ENCODE measurements at regions not wholly inside any gene's neighbourhood (a gene's known extent, or its start where the extent isn't known, plus 50 kb on each side); places are given as distances from the start of the nearest gene placed in this dataset.

- H3K9me3 Mint-ChIP-seq, result peaks cover 9% of the 10 kb centered on the region
- DNase-seq (no peak), ATAC-seq (ENCODE audit: low read depth) (no peak)
- ChIA-PET CTCF (no interaction called here), POLR2A (no interaction called here)
- H3K4me1 Mint-ChIP-seq, result no peaks in the 10 kb centered on the region
- TF ChIP-seq CTCF (IDR thresholded peaks at IDR 0.05), result no peak
- H3K27ac Mint-ChIP-seq, result no peak overlapping the region
- H3K36me3 Mint-ChIP-seq (ENCODE audit: low read depth), result no peaks in the 10 kb centered on the region
- H3K4me3 Mint-ChIP-seq, result no peak overlapping the region
- H3K27me3 Mint-ChIP-seq, result no peaks in the 10 kb centered on the region
- intact Hi-C loops (cut with micrococcal nuclease), result no loop called here
Observed at GRCh38 chr4:166324321-166324720, 451.3 kb downstream of the TLL1 start.

- Mint-ChIP-seq H3K4me1 (no peaks in the 10 kb centered on the region), H3K4me3 (no peak overlapping the region), H3K9me3 (peaks cover 3% of the 10 kb centered on the region), H3K36me3 (ENCODE audit: low read depth) (no peaks in the 10 kb centered on the region), H3K27ac (no peak overlapping the region), H3K27me3 (no peaks in the 10 kb centered on the region)
- intact Hi-C loops (cut with micrococcal nuclease), result no loop called here
- ChIA-PET CTCF (no interaction called here), POLR2A (no interaction called here)
- DNase-seq (no peak), ATAC-seq (ENCODE audit: low read depth) (no peak)
- TF ChIP-seq CTCF (IDR thresholded peaks at IDR 0.05), result no peak
Observed at GRCh38 chr4:166335256-166335938, 462.4 kb downstream of the TLL1 start.

- TF ChIP-seq CTCF (IDR thresholded peaks at IDR 0.05), result no peak
- ChIA-PET POLR2A (interaction anchor here (0.6 kb wide), 1 partner anchor 34 kb away, joined by 3 read pairs; no protein-coding TSS in a partner anchor), CTCF (no interaction called here)
- Mint-ChIP-seq H3K27me3 (no peaks in the 10 kb centered on the region), H3K36me3 (ENCODE audit: low read depth) (no peaks in the 10 kb centered on the region), H3K4me1 (no peaks in the 10 kb centered on the region), H3K4me3 (no peak overlapping the region), H3K9me3 (no peaks in the 10 kb centered on the region), H3K27ac (no peak overlapping the region)
- intact Hi-C loops (cut with micrococcal nuclease), result no loop called here
- no peak for DNase-seq
- ATAC-seq (ENCODE audit: low read depth), result no peak
Observed at GRCh38 chr4:166341992-166342391, 469.0 kb downstream of the TLL1 start.

GRCh38 chr4:166363198-166363597 lies 490.2 kb downstream of the TLL1 start:
- H3K27me3 Mint-ChIP-seq, result no peaks in the 10 kb centered on the region
- no peak for TF ChIP-seq CTCF (IDR thresholded peaks at IDR 0.05)
- ChIA-PET CTCF (no interaction called here), POLR2A (no interaction called here)
- H3K36me3 Mint-ChIP-seq (ENCODE audit: low read depth), result no peaks in the 10 kb centered on the region
- no peak overlapping the region for H3K27ac Mint-ChIP-seq
- no peak for ATAC-seq (ENCODE audit: low read depth)
- DNase-seq, result no peak
- no peak overlapping the region for H3K4me3 Mint-ChIP-seq
- H3K9me3 Mint-ChIP-seq, result peaks cover 9% of the 10 kb centered on the region
- no peaks in the 10 kb centered on the region for H3K4me1 Mint-ChIP-seq
- intact Hi-C loops (cut with micrococcal nuclease), result no loop called here

- no peak overlapping the region for H3K27ac Mint-ChIP-seq
- H3K36me3 Mint-ChIP-seq (ENCODE audit: low read depth), result no peaks in the 10 kb centered on the region
- TF ChIP-seq CTCF (IDR thresholded peaks at IDR 0.05), result no peak
- H3K4me3 Mint-ChIP-seq, result no peak overlapping the region
- ChIA-PET CTCF (no interaction called here), POLR2A (no interaction called here)
- DNase-seq (no peak), ATAC-seq (ENCODE audit: low read depth) (no peak)
- intact Hi-C loops (cut with micrococcal nuclease), result no loop called here
- no peaks in the 10 kb centered on the region for H3K27me3 Mint-ChIP-seq
- peaks cover 11% of the 10 kb centered on the region for H3K9me3 Mint-ChIP-seq
- no peaks in the 10 kb centered on the region for H3K4me1 Mint-ChIP-seq
Observed at GRCh38 chr4:166366012-166366411, 493.0 kb downstream of the TLL1 start.
